IMR-90 (cell line): ENCODE measurements at regions not wholly inside any gene's neighbourhood (a gene's known extent, or its start where the extent isn't known, plus 50 kb on each side); places are given as distances from the start of the nearest gene placed in this dataset.

ENCODE experiments used
- ATAC-seq: fragments of 200-7000 bp; cut with Tn5 transposase; 2 replicates; pipeline ENCODE4 v1.9.1; 2020; ENCODE audit warnings: low read depth, mild to moderate bottlenecking, moderate library complexity
- BruUV-seq: library from RNA; stranded (reverse); fragments of 400-500 nt; replicated peaks from 2 replicates; lab custom pipeline; 2021; lab: Mats Ljungman, UMichigan
- CTCF ChIA-PET: fragments of 300-600 bp; formaldehyde crosslinking; extraction: SDS; loops from one replicate; lab custom pipeline; 2021; ENCODE audit warnings: antibody characterized with exemption; lab: Yijun Ruan, JAX
- POLR2A ChIA-PET: fragments of 300-600 bp; sonication (Branson Sonifier 250); formaldehyde crosslinking; loops from one replicate; lab custom pipeline; 2022; ENCODE audit warnings: antibody characterized with exemption; ENCODE audit not compliant: unreplicated experiment; lab: Charles Lee
- DNase-seq: peaks from one replicate; pipeline ENCODE4 v3.0.0; 2013
- H2AFZ ChIP-seq: replicated peaks from 2 replicates; pipeline ENCODE3; 2013; ENCODE audit warnings: low read length, mild to moderate bottlenecking; ENCODE audit not compliant: poor library complexity
- H2AK5ac ChIP-seq: 2 replicates; pipeline ENCODE4 v1.6.1; 2013; ENCODE audit warnings: low read depth, low read length, inconsistent platforms
- H2AK9ac ChIP-seq: replicated peaks from 2 replicates; pipeline ENCODE3; 2013; ENCODE audit warnings: mild to moderate bottlenecking, low read depth, low read length, moderate library complexity; ENCODE audit not compliant: poor library complexity
- H2BK120ac ChIP-seq: 2 replicates; pipeline ENCODE4 v1.6.1; 2013; ENCODE audit warnings: low read depth, low read length, inconsistent platforms
- H2BK15ac ChIP-seq: 3 replicates; pipeline ENCODE4 v1.6.1; 2013; ENCODE audit warnings: low read depth, low read length, inconsistent platforms
- H2BK20ac ChIP-seq: 2 replicates; pipeline ENCODE4 v1.6.1; 2013; ENCODE audit warnings: low read depth, mild to moderate bottlenecking, inconsistent platforms, low read length, moderate library complexity
- H2BK5ac ChIP-seq: 2 replicates; pipeline ENCODE4 v1.6.1; 2013; ENCODE audit warnings: mild to moderate bottlenecking, low read depth, low read length, inconsistent platforms; ENCODE audit not compliant: poor library complexity, severe bottlenecking
- H3K14ac ChIP-seq: replicated peaks from 2 replicates; pipeline ENCODE4 v1.6.1; 2013; ENCODE audit warnings: low read depth, low read length, inconsistent platforms
- H3K18ac ChIP-seq: 2 replicates; pipeline ENCODE4 v1.6.1; 2013; ENCODE audit warnings: low read depth, low read length, control low read depth
- H3K23ac ChIP-seq: 2 replicates; pipeline ENCODE4 v1.6.1; 2013; ENCODE audit warnings: low read depth, low read length, inconsistent platforms
- H3K27ac ChIP-seq: 2 replicates; pipeline ENCODE4 v1.5.1; 2013; ENCODE audit warnings: mild to moderate bottlenecking, control low read depth, low read length; ENCODE audit not compliant: insufficient read depth
- H3K27me3 ChIP-seq: 2 replicates; pipeline ENCODE4 v1.6.1; 2013; ENCODE audit warnings: low read length; ENCODE audit not compliant: control insufficient read depth, insufficient read depth
- H3K36me3 ChIP-seq: 2 replicates; pipeline ENCODE4 v1.6.1; 2013; ENCODE audit warnings: low read length, mixed read lengths; ENCODE audit not compliant: control insufficient read depth, insufficient read depth
- H3K4ac ChIP-seq: 2 replicates; pipeline ENCODE4 v1.6.1; 2013; ENCODE audit warnings: low read depth, low read length, inconsistent platforms
- H3K4me1 ChIP-seq: 2 replicates; pipeline ENCODE4 v1.6.1; 2013; ENCODE audit warnings: low read length, mixed read lengths; ENCODE audit not compliant: control insufficient read depth, insufficient read depth
- H3K4me2 ChIP-seq: 2 replicates; pipeline ENCODE4 v1.6.1; 2013; ENCODE audit warnings: low read depth, mild to moderate bottlenecking, control low read depth, low read length, moderate library complexity
- H3K4me3 ChIP-seq: 2 replicates; pipeline ENCODE4 v1.5.1; 2013; ENCODE audit warnings: low read depth, mild to moderate bottlenecking, control low read depth, low read length, moderate library complexity; ENCODE audit not compliant: insufficient read depth
- H3K56ac ChIP-seq: 2 replicates; pipeline ENCODE4 v1.6.1; 2013; ENCODE audit warnings: low read length, inconsistent platforms; ENCODE audit not compliant: insufficient read depth; ENCODE audit errors: extremely low read depth
- H3K79me1 ChIP-seq, 2 experiments: 2 replicates each; pipeline ENCODE4 v1.6.1; 2013; ENCODE audit warnings: low read length in 2 of 2, inconsistent platforms in 1 of 2, low read depth in 1 of 2
- H3K9ac ChIP-seq: 2 replicates; pipeline ENCODE4 v1.6.1; 2013; ENCODE audit warnings: low read depth, low read length, control low read depth
- H3K9me1 ChIP-seq: 2 replicates; pipeline ENCODE4 v1.6.1; 2013; ENCODE audit warnings: low read length, inconsistent platforms; ENCODE audit not compliant: insufficient read depth
- H3K9me3 ChIP-seq: 2 replicates; pipeline ENCODE4 v1.6.1; 2013; ENCODE audit warnings: low read length; ENCODE audit not compliant: control insufficient read depth, insufficient read depth
- H4K20me1 ChIP-seq: 2 replicates; pipeline ENCODE4 v1.6.1; 2013; ENCODE audit warnings: low read length, inconsistent platforms; ENCODE audit not compliant: insufficient read depth
- H4K5ac ChIP-seq: 2 replicates; pipeline ENCODE4 v1.6.1; 2013; ENCODE audit warnings: mild to moderate bottlenecking, low read depth, low read length, control low read depth
- H4K8ac ChIP-seq, 2 experiments: 2 replicates each; pipeline ENCODE4 v1.6.1; 2013; ENCODE audit warnings: low read depth in 2 of 2, low read length in 2 of 2, control low read depth in 1 of 2, inconsistent platforms in 1 of 2
- H4K91ac ChIP-seq: 2 replicates; pipeline ENCODE4 v1.6.1; 2013; ENCODE audit warnings: low read depth, low read length, inconsistent platforms; ENCODE audit not compliant: insufficient read depth
- BHLHE40 ChIP-seq: fragments of 150-350 bp; IDR thresholded peaks from 2 replicates; pipeline ENCODE4 v1.6.1; 2016; ENCODE audit warnings: mild to moderate bottlenecking, low read depth, low read length
- CEBPB ChIP-seq: IDR thresholded peaks from 2 replicates; pipeline ENCODE4 v1.6.1; 2012; ENCODE audit warnings: low read depth, low read length, improper control_type of control experiment
- CHD1 ChIP-seq: IDR thresholded peaks from 2 replicates; pipeline ENCODE4 v1.6.1; 2012; ENCODE audit warnings: low read depth, low read length, improper control_type of control experiment
- ELK1 ChIP-seq: fragments of 150-350 bp; IDR thresholded peaks from 2 replicates; pipeline ENCODE4 v1.6.1; 2016; ENCODE audit warnings: low read depth, mild to moderate bottlenecking, low read length, moderate library complexity, borderline replicate concordance
- FOS ChIP-seq: fragments of 150-350 bp; IDR thresholded peaks from 2 replicates; pipeline ENCODE4 v1.6.1; 2016; ENCODE audit warnings: low read depth, low read length
- MAFK ChIP-seq: IDR thresholded peaks from 2 replicates; pipeline ENCODE4 v1.6.1; 2012; ENCODE audit warnings: low read depth, low read length, improper control_type of control experiment
- MAZ ChIP-seq: IDR thresholded peaks from 2 replicates; pipeline ENCODE4 v1.6.1; 2012; ENCODE audit warnings: low read depth, mild to moderate bottlenecking, low read length, improper control_type of control experiment, moderate library complexity, borderline replicate concordance
- MXI1 ChIP-seq: IDR thresholded peaks from 2 replicates; pipeline ENCODE4 v1.6.1; 2012; ENCODE audit warnings: low read depth, mild to moderate bottlenecking, low read length, moderate library complexity, borderline replicate concordance
- NFE2L2 ChIP-seq: fragments of 150-350 bp; IDR thresholded peaks from 2 replicates; pipeline ENCODE4 v1.6.1; 2016; ENCODE audit warnings: low read depth, mild to moderate bottlenecking, low read length
- POLR2A ChIP-seq: IDR thresholded peaks from 2 replicates; pipeline ENCODE4 v1.6.1; 2012; ENCODE audit warnings: mild to moderate bottlenecking, low read depth, low read length
- RAD21 ChIP-seq: IDR thresholded peaks from 2 replicates; pipeline ENCODE4 v1.6.1; 2012; ENCODE audit warnings: low read length, improper control_type of control experiment
- RCOR1 ChIP-seq: IDR thresholded peaks from 2 replicates; pipeline ENCODE4 v1.6.1; 2012; ENCODE audit warnings: mild to moderate bottlenecking, low read length, improper control_type of control experiment; ENCODE audit not compliant: insufficient replicate concordance
- RFX5 ChIP-seq: IDR thresholded peaks from 2 replicates; pipeline ENCODE4 v1.8.0; 2012; ENCODE audit warnings: low read depth, mild to moderate bottlenecking, low read length, moderate library complexity
- SMC3 ChIP-seq: fragments of 150-350 bp; IDR thresholded peaks from 2 replicates; pipeline ENCODE4 v1.6.1; 2016; ENCODE audit warnings: low read depth, mild to moderate bottlenecking, antibody characterized with exemption, low read length, moderate library complexity
- WGBS, 2 experiments: methylation state at CpG; one replicate each; pipeline versions ENCODE4 v1.1.5 to v1.1.7; 2013; ENCODE audit warnings: missing lambda C conversion rate in 2 of 2; ENCODE audit not compliant: insufficient read length in 1 of 2; ENCODE audit errors: extremely low coverage in 2 of 2; 5-methylcytosine and 5-hydroxymethylcytosine counted together
- dilution Hi-C: fragments of 300-500 bp; cut with HindIII; formaldehyde crosslinking; loops from one replicate; pipeline ENCODE4 v1.14.3; 2018; ENCODE audit warnings: low sequenced_read_pairs; ENCODE audit not compliant: unreplicated experiment
- in situ Hi-C: fragments of 300-500 bp; cut with MboI; formaldehyde crosslinking; loops from 3 replicates; pipeline ENCODE4 v1.14.3; 2019; ENCODE audit warnings: low sequenced_read_pairs, inconsistent platforms, mixed read lengths
- intact Hi-C: fragments of 100-400 bp; cut with micrococcal nuclease; formaldehyde crosslinking; loops from 2 replicates; pipeline ENCODE4 v1.10.0; 2022

GRCh38 chr20:24144371-24144770 is 155.8 kb upstream of the GGTLC1 start:
- BruUV-seq = no TSS peak
- no peaks in the 10 kb centered on the region for H3K9me3 ChIP-seq
- H2AK5ac ChIP-seq = no peak overlapping the region
- no peak overlapping the region for H2BK20ac ChIP-seq
- H4K20me1 ChIP-seq = no peaks in the 10 kb centered on the region
- dilution Hi-C loops (no loop called here), intact Hi-C loops (no loop called here), in situ Hi-C loops (no loop called here)
- no peaks in the 10 kb centered on the region for H3K79me1 ChIP-seq
- ChIA-PET CTCF (no interaction called here), POLR2A (no interaction called here)
- H3K4ac ChIP-seq = no peak overlapping the region
- H3K14ac ChIP-seq = no peak overlapping the region
- H3K56ac ChIP-seq = no peak overlapping the region
- H3K4me2 ChIP-seq = no peak overlapping the region
- H2BK15ac ChIP-seq = no peak overlapping the region
- H4K5ac ChIP-seq = no peak overlapping the region
- H3K27ac ChIP-seq = no peak overlapping the region
- H2BK5ac ChIP-seq = no peak overlapping the region
- H3K27me3 ChIP-seq = no peaks in the 10 kb centered on the region
- H3K23ac ChIP-seq = no peak overlapping the region
- no peak overlapping the region for H3K4me3 ChIP-seq
- no peaks in the 10 kb centered on the region for H3K36me3 ChIP-seq
- no peak overlapping the region for H4K91ac ChIP-seq
- H3K9me1 ChIP-seq = no peaks in the 10 kb centered on the region
- no peaks in the 10 kb centered on the region for H3K4me1 ChIP-seq
- no peak overlapping the region for H3K18ac ChIP-seq
- H2AFZ ChIP-seq = peak overlapping the region; percentile 48
- TF ChIP-seq RFX5 (no peak), RAD21 (no peak), NFE2L2 (no peak), MAFK (no peak), POLR2A (no peak), FOS (no peak), MXI1 (no peak), SMC3 (no peak), MAZ (no peak), CHD1 (no peak), CEBPB (no peak), RCOR1 (no peak), ELK1 (no peak), BHLHE40 (no peak)
- H2AK9ac ChIP-seq = no peak overlapping the region
- no peak overlapping the region for H2BK120ac ChIP-seq
- H3K9ac ChIP-seq = no peak overlapping the region
- ATAC-seq (no peak), DNase-seq (no peak)
- no peak overlapping the region for H4K8ac ChIP-seq
- WGBS, 2 experiments = 100% methylated on average over 1 of the region's 8 CpGs; no CpG with 5 or more reads in 1 of the 2 experiments
